HG02588 (cell line): ENCODE measurements at regions not wholly inside any gene's neighbourhood (a gene's known extent, or its start where the extent isn't known, plus 50 kb on each side); places are given as distances from the start of the nearest gene placed in this dataset.
"Not testable (repeated sequence)": the region's sequence is repeated elsewhere in the genome, so short reads cannot be mapped to it uniquely, and the experiment has no call there.

Experiments
- ATAC-seq: cut with Tn5 transposase; IDR thresholded peaks from one replicate; pipeline ENCODE4 v1.9.1; 2021; ENCODE audit warnings: mild to moderate bottlenecking, moderate library complexity; ENCODE audit not compliant: unreplicated experiment

DNA sequence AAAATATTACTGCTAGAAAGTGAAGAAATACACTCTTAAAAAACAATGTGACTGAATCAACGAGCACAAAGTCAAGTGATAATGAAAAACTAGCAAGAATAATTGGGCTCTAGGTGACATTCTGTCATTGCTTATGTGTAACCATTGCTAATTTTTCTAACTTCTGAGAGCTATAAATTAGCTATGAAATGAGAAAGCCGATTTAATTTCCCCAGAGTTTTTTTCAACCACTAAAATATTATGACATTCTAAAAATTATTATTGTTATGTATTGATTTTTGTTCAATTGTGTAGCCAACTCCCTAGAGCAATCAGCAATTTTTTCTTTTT is 458.6 kb upstream of the ATXN8OS start:
- no peak for ATAC-seq

DNA sequence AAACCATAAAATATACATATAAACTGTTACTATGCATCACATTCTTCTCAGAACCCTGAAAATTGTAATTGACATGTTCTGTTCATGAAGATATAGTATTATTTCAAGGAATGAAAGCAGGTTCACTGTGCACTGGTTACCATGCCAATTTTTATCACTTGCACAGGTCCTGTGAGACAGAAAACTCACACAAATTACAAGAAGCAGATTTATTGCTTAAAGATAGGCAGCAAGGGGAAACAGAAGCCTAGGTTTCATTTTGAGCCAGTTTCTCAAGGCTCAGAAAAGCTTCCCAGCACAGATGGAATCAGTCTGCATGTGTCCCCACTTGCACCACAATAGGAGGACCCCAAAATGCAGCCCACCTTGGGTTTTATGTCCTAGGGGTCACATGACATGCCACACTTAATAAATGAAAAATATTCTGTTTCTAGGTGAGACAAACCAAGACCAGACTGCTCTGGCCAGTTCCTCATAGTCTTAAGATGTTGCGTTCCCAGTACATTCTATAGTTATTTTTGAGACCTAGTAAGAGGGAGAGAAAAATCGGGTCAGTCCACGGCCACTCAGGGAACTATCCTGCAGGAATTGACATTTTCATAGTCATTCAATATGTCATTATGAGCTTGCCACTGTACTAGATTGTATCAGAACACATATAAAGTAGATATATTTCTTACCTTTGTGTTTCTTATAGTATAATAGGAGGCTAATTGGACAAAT is 459.1 kb upstream of the ATXN8OS start:
- no peak for ATAC-seq

GRCh38 chr13:69644447-69644846 is 463.2 kb upstream of the ATXN8OS start:
- ATAC-seq = no peak

GRCh38 chr13:69641773-69642172 is 465.9 kb upstream of the ATXN8OS start:
- no peak for ATAC-seq

DNA sequence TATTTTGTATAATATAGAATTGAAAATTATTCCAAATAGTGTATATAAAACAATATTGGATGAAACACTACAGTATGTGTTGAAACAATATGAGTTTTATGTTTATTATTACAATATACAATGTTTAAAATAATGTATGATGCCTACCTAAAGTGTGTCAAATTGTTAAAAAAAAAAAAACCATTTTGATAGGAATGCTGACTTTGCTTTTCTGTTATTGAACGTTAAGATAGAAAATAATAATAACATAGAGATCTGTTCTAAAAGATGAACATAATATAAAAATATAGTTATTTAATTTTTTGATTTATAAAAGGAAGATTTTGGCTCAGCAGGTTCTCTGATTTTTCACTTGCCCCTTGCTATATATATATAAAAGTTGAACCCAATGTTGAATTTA is 474.6 kb upstream of the ATXN8OS start:
- ATAC-seq = no peak

- no peak for ATAC-seq
These were observed 483.7 kb upstream of the ATXN8OS start for GRCh38 chr13:69623973-69624372.

- no peak for ATAC-seq
These were observed 488.0 kb upstream of the ATXN8OS start for GRCh38 chr13:69619651-69620050.

DNA sequence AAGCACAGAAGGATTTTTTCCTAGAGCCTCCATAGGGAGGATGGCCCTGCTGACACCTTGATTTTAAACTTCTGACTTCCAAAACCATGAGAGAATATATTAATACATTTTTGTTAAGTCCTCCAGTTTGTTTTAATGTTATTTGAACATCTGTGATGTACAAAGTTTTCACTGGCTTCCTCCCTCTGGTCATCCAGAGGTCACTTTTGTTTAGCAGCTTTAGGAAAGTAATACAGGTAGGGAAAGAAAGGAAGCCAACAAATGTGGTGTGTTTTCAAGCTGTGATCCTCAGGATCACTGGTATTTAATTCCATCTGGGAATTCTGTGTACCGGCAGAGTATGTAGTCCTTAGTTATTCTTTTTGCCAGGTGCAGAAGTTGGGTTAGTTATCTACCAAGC is 488.8 kb upstream of the ATXN8OS start:
- no peak for ATAC-seq

DNA sequence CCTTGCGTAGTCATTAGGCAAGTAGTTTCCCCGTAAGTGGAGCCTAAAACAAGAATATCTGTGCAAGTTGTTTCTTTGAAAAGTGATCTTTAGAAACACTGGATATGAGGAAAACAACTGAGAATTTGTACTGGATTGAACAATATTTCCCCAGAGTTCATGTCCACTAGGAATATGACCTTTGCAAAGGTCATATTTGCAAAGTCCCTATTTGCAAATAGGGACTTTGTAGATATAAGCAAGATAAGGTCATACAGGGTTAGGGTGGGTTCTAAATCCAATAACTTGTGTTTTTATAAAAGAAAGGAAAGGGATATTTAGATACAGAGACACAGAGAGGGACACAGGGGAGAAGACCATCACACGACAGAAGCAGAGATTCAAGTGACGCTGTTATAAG is 489.2 kb upstream of the ATXN8OS start:
- no peak for ATAC-seq

DNA sequence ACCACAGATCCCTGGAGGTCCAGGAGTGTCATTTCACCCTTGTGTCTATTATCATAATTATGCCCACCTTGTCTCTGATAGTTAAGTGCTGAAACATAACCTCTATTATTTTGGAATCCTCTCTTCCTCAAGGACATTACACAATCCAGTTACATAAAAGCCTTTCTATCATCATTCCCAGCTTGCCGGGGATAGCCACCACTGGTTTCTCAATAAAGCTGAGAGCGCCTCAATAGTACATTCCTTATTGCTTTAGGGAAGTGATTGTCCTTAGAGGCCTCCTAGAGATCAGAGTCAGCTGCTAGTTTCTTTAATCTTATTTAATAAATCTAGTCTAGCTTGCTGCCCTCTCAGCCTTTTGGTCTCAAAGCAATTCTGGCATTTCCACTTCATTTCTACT is 490.0 kb upstream of the ATXN8OS start:
- ATAC-seq = no peak

DNA sequence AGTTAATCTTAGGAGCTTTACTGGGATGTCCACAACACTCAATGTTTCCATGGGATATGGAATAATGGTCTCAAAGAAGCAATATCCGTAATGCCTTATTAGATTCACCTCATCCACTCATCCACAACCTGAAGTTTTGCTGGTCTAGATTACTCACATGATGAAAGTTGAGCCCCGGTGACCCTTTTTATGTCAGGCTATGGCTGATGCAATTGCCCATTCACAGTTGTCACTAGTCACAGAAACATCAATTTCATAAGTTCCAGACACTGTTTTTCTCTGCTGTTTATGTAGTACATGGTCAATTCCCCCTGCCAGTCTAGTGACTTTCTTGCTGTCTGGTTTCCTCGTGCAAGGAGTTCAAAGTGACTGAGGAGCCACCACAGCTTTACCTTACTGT is 491.2 kb upstream of the ATXN8OS start:
- ATAC-seq = no peak

DNA sequence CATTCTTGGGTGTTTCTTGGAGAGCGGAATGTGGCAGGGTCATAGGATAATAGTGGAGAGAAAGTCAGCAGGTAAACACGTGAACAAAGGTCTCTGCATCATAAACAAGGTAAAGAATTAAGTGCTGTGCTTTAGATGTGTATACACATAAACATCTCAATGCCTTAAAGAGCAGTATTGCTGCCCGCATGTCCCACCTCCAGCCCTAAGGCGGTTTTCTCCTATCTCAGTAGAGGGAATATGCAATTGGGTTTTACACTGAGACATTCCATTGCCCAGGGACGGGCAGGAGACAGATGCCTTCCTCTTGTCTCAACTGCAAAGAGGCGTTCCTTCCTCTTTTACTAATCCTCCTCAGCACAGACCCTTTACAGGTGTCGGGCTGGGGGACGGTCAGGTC is 492.6 kb upstream of the ATXN8OS start:
- ATAC-seq = not testable (repeated sequence)

- no peak for ATAC-seq
These were observed 502.9 kb upstream of the ATXN8OS start for GRCh38 chr13:69604698-69605097.

- ATAC-seq = no peak
These were observed 504.3 kb upstream of the ATXN8OS start for GRCh38 chr13:69603144-69603853.

- no peak for ATAC-seq
These were observed 506.0 kb upstream of the ATXN8OS start for GRCh38 chr13:69601661-69602060.

GRCh38 chr13:69600811-69601210 is 506.8 kb upstream of the ATXN8OS start:
- ATAC-seq = no peak

GRCh38 chr13:69597088-69597487 is 510.5 kb upstream of the ATXN8OS start:
- no peak for ATAC-seq

DNA sequence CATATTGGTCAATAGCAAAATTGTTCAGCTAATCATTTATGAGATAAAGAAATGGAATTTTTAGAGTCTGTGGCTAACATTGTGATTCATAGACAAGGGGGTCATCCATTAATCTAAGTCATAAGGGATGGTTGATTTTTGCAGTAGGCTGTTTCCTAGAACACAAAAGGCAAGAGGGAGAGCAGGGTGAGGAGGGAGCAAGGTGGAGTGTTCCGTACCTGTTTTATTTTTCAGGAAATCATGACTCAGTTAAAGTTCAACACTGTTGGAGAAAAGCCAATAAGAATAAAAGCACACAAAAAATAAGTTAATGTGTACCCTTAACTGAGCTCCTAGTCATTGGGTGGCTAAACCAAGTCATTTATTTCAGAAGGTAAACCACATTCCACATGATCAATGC is 512.4 kb upstream of the ATXN8OS start:
- ATAC-seq = no peak

DNA sequence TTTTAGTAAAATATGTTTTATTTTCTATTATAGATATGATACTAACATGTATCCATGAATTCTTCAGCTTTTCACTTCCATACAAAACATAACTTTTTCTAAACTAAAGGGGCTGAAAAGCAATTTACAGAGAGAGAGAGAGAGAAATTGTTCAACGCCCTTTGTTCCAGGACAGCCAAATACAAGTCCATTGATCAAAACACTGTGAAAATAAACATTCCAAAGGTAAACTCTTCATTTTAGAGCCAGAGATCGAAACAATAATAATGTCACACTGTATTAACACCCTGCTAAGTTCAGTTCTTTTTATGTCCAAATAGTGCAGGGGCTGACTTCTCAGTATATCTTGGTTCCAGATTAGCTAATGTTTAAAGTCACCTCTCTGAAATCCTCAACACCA is 516.2 kb upstream of the ATXN8OS start:
- ATAC-seq = no peak

DNA sequence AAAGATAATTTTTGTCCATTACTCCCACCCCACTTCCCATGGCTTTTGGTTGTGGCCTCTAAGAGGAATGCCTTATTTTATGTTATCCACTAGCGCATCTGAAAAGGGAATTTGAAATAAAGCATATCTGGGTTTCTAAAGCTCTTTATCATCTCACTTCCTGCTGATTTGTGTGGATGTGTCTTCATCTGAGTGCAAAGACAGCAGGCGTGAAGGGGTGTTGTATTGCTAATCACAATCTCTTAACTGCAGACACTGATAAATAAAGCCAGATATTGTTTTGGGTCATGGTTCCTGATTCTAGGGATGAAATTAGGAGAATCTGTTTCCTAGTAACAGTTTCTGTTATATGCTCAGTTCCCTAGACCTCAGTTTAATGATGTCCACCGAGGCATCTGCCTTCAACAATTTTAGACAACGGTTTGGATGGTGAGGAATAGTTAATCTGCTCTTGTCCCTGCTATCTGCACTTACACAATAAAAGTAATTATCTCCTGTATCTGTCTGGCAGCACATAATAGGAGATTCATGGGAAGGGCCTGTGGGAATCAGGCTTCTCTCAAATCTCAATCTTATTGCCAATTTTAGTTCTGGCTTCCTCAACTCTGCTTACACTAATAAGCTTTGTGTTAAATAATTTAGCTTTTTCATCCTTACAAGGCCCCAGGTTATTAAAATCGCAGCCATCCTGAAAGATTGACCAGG is 517.9 kb upstream of the ATXN8OS start:
- no peak for ATAC-seq

DNA sequence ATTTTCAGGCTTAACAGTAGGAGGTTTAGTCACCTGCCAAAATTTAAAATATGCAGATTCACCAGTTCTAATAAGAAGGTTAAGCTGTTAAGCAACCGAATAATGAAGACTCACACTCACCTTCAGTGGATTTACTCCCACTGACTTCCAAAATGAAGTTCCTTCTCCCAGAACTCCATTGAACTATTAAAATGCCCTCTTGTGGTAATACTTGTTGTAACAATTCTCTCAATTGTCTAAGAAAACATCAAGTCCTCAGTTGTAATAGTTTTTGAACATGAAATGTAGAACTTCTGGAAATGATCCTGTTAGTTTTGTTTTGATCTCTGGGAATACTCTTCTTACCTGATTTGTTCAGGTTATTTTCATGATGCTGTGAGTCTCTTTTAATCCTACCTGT is 522.0 kb upstream of the ATXN8OS start:
- no peak for ATAC-seq

- no peak for ATAC-seq
These were observed 527.4 kb upstream of the ATXN8OS start for GRCh38 chr13:69580255-69580654.
